MM.1S (cell line): ENCODE measurements at regions not wholly inside any gene's neighbourhood (a gene's known extent, or its start where the extent isn't known, plus 50 kb on each side); places are given as distances from the start of the nearest gene placed in this dataset.

Source experiments
- EZH2 ChIP-seq: fragments of 300-600 bp; sonication (generic); optimal IDR thresholded peaks from 2 replicates; pipeline ENCODE3; 2017; ENCODE audit warnings: low read depth, mild to moderate bottlenecking, antibody characterized with exemption, low read length, mixed read lengths
- TF ChIP-seq, protein P1 (sequence below): fragments of 300-600 bp; sonication (generic); IDR thresholded peaks from 2 replicates; pipeline ENCODE4 v1.5.1; 2016; ENCODE audit warnings: antibody characterized with exemption, low read length, mixed read lengths

DNA sequence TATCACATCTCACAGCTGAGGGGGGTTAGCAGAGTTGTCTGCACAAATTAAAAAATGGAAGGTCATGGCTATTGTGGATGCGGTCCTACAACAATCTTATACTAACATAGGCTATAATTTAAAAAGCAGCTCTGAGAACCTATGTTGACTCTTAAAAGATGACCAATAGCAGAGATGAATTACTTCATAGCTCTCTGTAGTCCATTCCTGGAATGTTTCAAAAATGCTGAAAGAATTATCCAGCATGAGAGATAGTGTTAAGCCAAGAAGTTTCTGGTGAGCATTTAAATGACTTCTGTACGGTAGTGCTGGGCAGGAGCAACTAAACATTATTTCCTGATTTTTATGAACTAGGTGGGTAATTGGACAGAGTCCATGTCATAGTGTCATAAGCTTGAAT is 218.2 kb upstream of the NUDT12 start:
- TF ChIP-seq, protein P1, sequence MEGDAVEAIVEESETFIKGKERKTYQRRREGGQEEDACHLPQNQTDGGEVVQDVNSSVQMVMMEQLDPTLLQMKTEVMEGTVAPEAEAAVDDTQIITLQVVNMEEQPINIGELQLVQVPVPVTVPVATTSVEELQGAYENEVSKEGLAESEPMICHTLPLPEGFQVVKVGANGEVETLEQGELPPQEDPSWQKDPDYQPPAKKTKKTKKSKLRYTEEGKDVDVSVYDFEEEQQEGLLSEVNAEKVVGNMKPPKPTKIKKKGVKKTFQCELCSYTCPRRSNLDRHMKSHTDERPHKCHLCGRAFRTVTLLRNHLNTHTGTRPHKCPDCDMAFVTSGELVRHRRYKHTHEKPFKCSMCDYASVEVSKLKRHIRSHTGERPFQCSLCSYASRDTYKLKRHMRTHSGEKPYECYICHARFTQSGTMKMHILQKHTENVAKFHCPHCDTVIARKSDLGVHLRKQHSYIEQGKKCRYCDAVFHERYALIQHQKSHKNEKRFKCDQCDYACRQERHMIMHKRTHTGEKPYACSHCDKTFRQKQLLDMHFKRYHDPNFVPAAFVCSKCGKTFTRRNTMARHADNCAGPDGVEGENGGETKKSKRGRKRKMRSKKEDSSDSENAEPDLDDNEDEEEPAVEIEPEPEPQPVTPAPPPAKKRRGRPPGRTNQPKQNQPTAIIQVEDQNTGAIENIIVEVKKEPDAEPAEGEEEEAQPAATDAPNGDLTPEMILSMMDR = no peak
- TF ChIP-seq EZH2 = no peak
